MCF 10A (cell line): ENCODE measurements at regions not wholly inside any gene's neighbourhood (a gene's known extent, or its start where the extent isn't known, plus 50 kb on each side); places are given as distances from the start of the nearest gene placed in this dataset.

ENCODE experiments used
- BruUV-seq: library from RNA; stranded (reverse); fragments of 400-500 nt; replicated peaks from 2 replicates; lab custom pipeline; 2021; lab: Mats Ljungman, UMichigan
- CTCF ChIA-PET: fragments of 300-600 bp; sonication (Branson Sonifier 250); formaldehyde crosslinking; extraction: SDS; loops from one replicate; lab custom pipeline; 2021; ENCODE audit warnings: antibody characterized with exemption, inconsistent platforms; lab: Yijun Ruan, JAX
- POLR2A ChIA-PET: fragments of 300-600, 350-650 bp; sonication (Branson Sonifier 250); formaldehyde crosslinking; extraction: SDS; loops from one replicate; lab custom pipeline; 2020; ENCODE audit warnings: antibody characterized with exemption, inconsistent platforms; lab: Yijun Ruan, JAX
- DNase-seq: peaks from one replicate; pipeline ENCODE4 v3.0.0-alpha.2; 2018; ENCODE audit not compliant: unreplicated experiment
- H3K27ac Mint-ChIP-seq: one replicate; pipeline ENCODE4 v1.8.0; 2022; ENCODE audit warnings: mild to moderate bottlenecking, low read depth, mixed read lengths; ENCODE audit not compliant: unreplicated experiment
- H3K27me3 Mint-ChIP-seq: one replicate; pipeline ENCODE4 v1.8.0; 2022; ENCODE audit warnings: mixed read lengths; ENCODE audit not compliant: insufficient read depth, unreplicated experiment
- H3K36me3 Mint-ChIP-seq: one replicate; pipeline ENCODE4 v1.8.0; 2022; ENCODE audit warnings: mild to moderate bottlenecking, moderate library complexity, mixed read lengths; ENCODE audit not compliant: insufficient read depth, unreplicated experiment
- H3K4me1 Mint-ChIP-seq: one replicate; pipeline ENCODE4 v1.8.0; 2022; ENCODE audit warnings: mixed read lengths; ENCODE audit not compliant: insufficient read depth, unreplicated experiment
- H3K4me3 Mint-ChIP-seq: one replicate; pipeline ENCODE4 v1.8.0; 2022; ENCODE audit warnings: mild to moderate bottlenecking, moderate library complexity, mixed read lengths; ENCODE audit not compliant: unreplicated experiment
- H3K9me3 Mint-ChIP-seq: one replicate; pipeline ENCODE4 v1.8.0; 2022; ENCODE audit warnings: mixed read lengths; ENCODE audit not compliant: unreplicated experiment
- intact Hi-C: fragments of 100-400 bp; cut with micrococcal nuclease; formaldehyde crosslinking; loops from 2 replicates; pipeline ENCODE4 v1.14.1; 2022
- TF ChIP-seq, protein P1 (sequence below): fragments of 200-600 bp; IDR thresholded peaks from one replicate; pipeline ENCODE4 v1.8.0; 2022; ENCODE audit warnings: antibody characterized with exemption, mild to moderate bottlenecking; ENCODE audit not compliant: unreplicated experiment

GRCh38 chr13:21956666-21957065, 285.8 kb downstream of the FGF9 start:
- Mint-ChIP-seq H3K27me3 (no peaks in the 10 kb centered on the region), H3K9me3 (no peaks in the 10 kb centered on the region), H3K4me1 (no peaks in the 10 kb centered on the region), H3K27ac (no peak overlapping the region), H3K36me3 (no peaks in the 10 kb centered on the region), H3K4me3 (no peak overlapping the region)
- ChIA-PET POLR2A (no interaction called here), CTCF (interaction anchor here (0.8 kb wide), 1 partner anchor 18 kb away, joined by 3 read pairs; no protein-coding TSS in a partner anchor)
- intact Hi-C loops: no loop called here
- TF ChIP-seq, protein P1, sequence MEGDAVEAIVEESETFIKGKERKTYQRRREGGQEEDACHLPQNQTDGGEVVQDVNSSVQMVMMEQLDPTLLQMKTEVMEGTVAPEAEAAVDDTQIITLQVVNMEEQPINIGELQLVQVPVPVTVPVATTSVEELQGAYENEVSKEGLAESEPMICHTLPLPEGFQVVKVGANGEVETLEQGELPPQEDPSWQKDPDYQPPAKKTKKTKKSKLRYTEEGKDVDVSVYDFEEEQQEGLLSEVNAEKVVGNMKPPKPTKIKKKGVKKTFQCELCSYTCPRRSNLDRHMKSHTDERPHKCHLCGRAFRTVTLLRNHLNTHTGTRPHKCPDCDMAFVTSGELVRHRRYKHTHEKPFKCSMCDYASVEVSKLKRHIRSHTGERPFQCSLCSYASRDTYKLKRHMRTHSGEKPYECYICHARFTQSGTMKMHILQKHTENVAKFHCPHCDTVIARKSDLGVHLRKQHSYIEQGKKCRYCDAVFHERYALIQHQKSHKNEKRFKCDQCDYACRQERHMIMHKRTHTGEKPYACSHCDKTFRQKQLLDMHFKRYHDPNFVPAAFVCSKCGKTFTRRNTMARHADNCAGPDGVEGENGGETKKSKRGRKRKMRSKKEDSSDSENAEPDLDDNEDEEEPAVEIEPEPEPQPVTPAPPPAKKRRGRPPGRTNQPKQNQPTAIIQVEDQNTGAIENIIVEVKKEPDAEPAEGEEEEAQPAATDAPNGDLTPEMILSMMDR: no peak
- BruUV-seq: no TSS peak
- DNase-seq: no peak

GRCh38 chr13:21957833-21958232, 287.0 kb downstream of the FGF9 start:
- intact Hi-C loops: no loop called here
- Mint-ChIP-seq H3K9me3 (no peaks in the 10 kb centered on the region), H3K27ac (no peak overlapping the region), H3K36me3 (no peaks in the 10 kb centered on the region), H3K4me1 (no peaks in the 10 kb centered on the region), H3K27me3 (no peaks in the 10 kb centered on the region), H3K4me3 (no peak overlapping the region)
- DNase-seq: no peak
- ChIA-PET CTCF (interaction anchor here (0.6 kb wide), 1 partner anchor 1831 kb away, joined by 6 read pairs; no protein-coding TSS in a partner anchor), POLR2A (no interaction called here)
- no TSS peak for BruUV-seq
- TF ChIP-seq, protein P1: no peak

- ChIA-PET CTCF (no interaction called here), POLR2A (no interaction called here)
- Mint-ChIP-seq H3K27ac (no peak overlapping the region), H3K4me3 (no peak overlapping the region), H3K36me3 (no peaks in the 10 kb centered on the region), H3K4me1 (no peaks in the 10 kb centered on the region), H3K9me3 (no peaks in the 10 kb centered on the region), H3K27me3 (no peaks in the 10 kb centered on the region)
- no peak for DNase-seq
- intact Hi-C loops: no loop called here
- BruUV-seq: no TSS peak
- TF ChIP-seq, protein P1: no peak
Measured at GRCh38 chr13:21960108-21960507, 289.2 kb downstream of the FGF9 start.

- no peaks in the 10 kb centered on the region for H3K27me3 Mint-ChIP-seq
- intact Hi-C loops: no loop called here
- H3K36me3 Mint-ChIP-seq: no peaks in the 10 kb centered on the region
- H3K9me3 Mint-ChIP-seq: no peaks in the 10 kb centered on the region
- no peak overlapping the region for H3K4me3 Mint-ChIP-seq
- TF ChIP-seq, protein P1: no peak
- DNase-seq: no peak
- no peak overlapping the region for H3K27ac Mint-ChIP-seq
- no TSS peak for BruUV-seq
- ChIA-PET CTCF (no interaction called here), POLR2A (no interaction called here)
- no peaks in the 10 kb centered on the region for H3K4me1 Mint-ChIP-seq
Measured at GRCh38 chr13:21964686-21965085, 293.8 kb downstream of the FGF9 start.
